Stimulated activated CD8-positive, alpha-beta memory T cell treated with anti-CD3 and anti-CD28 coated beads, Interleukin-7, amount 100 ng/mL, for 48 hours (primary cell): ENCODE measurements at regions not wholly inside any gene's neighbourhood (a gene's known extent, or its start where the extent isn't known, plus 50 kb on each side); places are given as distances from the start of the nearest gene placed in this dataset.
A peak's percentile ranks its signal among the peaks of the same experiment; 100 is the strongest.

Source experiments
- DNase-seq, 2 donors: peaks; one replicate each; pipeline ENCODE4 v3.0.0-alpha.2; 2020; ENCODE audit warnings: low read depth in 1 of 2; ENCODE audit errors: extremely low read depth in 1 of 2

GRCh38 chr7:45446195-45446944 lies 127.8 kb upstream of the ADCY1 start:
- DNase-seq = peak in 1 of 2 donors; percentile 3

DNA sequence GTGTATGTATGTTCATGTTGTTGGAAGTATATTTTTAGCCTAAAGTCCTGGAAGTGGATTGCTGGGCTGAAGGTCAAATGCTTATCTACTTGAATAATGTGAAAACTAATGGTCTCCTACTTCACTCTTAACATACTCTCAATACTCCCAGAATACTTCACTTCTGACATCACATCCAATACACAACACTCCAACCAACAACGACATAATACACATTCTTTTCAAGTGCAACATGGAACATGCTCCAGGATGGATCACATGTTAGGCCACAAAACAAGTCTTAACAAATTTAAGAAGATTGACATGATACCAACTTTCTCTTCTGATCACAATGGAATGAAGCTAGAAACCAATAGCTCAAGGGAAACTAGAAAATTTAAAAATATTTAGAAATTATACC lies 126.9 kb upstream of the ADCY1 start:
- DNase-seq = no peak

- DNase-seq = no peak
Observed at GRCh38 chr7:45450571-45451204, 123.5 kb upstream of the ADCY1 start.

- no peak for DNase-seq
Observed at GRCh38 chr7:45451342-45452035, 122.7 kb upstream of the ADCY1 start.

GRCh38 chr7:45454771-45455170 lies 119.4 kb upstream of the ADCY1 start:
- no peak for DNase-seq

DNA sequence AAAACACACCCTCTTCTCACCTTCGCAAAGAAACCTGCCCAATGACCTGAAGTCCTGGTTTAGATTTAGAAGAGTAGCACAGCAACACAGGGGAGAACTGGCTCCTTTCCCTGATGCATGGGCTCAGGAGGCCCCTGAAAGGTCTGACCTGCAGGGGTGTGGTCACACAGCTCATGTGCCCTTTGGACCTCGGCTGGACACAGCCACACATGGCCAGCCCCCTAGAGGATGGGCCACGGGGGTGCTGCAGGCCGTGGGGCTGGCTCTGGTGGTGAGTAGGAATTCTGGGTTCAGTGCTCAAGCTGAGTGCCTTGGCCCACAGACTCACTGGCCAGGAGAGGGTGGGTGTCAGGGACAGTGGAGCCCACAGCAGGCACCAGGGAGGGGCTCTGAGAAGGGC lies 118.5 kb upstream of the ADCY1 start:
- DNase-seq = no peak

GRCh38 chr7:45456105-45456504 lies 118.1 kb upstream of the ADCY1 start:
- DNase-seq = no peak

- DNase-seq = no peak
Observed at GRCh38 chr7:45456747-45457524, 117.2 kb upstream of the ADCY1 start.

DNA sequence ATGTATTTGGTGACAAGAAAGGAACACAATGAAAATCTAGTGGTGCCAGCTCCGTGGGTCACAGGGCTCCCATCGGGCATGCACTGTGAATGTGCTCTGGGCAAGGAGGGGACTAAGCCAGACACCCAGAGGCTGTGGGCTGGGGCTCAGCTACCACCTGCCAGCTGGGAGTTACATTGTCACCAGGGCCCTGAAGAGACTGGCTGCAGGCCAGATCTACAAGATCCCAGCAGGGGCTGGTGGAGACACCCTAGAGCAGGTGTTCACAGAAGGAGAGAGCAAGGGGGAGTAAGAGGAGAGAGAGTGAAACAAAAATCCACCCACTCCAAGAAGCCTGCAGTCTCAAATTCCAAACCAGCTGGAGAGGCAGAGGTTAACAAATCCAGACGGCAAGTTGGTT lies 116.6 kb upstream of the ADCY1 start:
- no peak for DNase-seq

DNA sequence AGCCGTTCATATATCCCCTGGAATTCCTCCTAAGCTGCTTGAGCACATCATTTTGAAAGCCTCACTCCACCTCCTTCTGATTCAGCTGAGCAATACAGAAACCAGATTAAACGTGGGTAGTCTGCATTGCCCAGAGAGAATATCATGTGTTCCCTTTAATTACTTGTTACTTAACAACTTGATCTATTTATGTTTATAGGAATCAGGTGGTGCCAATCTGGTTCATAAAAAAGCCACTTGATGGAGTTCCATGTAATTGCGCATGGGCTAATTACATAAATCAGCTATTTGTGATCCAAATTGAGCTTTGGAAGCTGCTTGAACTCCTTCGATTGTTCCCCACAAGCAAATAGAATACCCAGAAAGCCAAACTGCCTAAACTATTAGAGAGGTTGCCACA lies 114.7 kb upstream of the ADCY1 start:
- no peak for DNase-seq

DNA sequence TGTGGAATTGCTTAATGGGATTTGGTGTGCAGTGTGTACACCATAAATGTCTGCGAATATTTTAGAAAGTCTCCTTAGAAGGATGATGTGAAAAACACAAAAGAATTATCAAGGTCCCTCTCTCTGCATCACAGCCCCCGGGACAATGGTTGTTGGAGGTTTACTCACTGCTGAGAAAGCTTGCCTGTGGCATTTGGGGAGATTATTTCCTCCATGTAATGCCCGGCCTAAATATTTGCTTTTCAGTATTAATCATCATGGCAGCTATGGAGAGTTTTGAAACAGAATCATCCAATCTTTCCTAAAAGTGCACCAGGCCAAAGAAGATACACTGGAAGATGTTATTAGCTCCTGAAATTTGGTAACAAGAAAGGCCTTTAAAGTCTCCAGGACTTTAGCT lies 113.8 kb upstream of the ADCY1 start:
- DNase-seq = no peak

GRCh38 chr7:45461026-45461425 lies 113.1 kb upstream of the ADCY1 start:
- DNase-seq = no peak

DNA sequence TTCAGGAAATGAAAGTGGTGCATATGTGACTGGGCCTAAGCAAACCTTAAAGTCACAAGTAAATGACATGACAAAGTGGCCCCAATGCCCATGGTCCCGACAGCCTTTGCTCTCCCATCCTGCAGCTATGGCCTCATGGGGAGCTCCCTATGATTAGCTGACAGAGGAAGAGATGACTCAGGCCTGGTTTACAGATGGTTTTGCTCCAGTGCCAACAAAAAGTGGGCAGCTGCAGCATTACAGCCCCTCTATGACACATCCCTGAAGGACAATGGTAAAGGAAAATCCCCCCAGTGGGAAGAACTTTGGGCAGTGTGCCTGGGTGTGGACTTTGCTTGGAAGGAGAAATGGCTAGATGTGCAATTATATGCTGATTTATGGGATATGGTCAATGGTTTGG lies 105.1 kb upstream of the ADCY1 start:
- DNase-seq = no peak

DNA sequence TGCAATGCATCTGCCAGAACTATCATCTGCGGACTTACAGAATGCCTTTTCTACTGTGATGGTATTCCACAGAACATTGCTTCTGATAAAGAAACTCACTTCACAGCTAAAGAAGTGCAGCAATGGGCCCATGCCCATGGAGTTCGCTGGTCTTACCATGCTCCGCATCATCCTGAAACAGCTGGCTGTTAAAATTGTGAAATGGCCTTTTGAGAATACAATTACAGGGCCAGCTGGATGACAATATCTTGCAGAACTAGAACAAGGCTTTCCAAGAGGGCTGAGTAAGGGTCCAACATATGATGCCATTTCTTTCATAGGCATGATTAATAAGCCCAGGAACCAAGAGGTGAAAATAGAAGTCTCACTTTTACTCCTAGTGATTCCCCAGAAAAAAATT lies 104.1 kb upstream of the ADCY1 start:
- no peak for DNase-seq

- DNase-seq = no peak
Observed at GRCh38 chr7:45479781-45480180, 94.4 kb upstream of the ADCY1 start.

DNA sequence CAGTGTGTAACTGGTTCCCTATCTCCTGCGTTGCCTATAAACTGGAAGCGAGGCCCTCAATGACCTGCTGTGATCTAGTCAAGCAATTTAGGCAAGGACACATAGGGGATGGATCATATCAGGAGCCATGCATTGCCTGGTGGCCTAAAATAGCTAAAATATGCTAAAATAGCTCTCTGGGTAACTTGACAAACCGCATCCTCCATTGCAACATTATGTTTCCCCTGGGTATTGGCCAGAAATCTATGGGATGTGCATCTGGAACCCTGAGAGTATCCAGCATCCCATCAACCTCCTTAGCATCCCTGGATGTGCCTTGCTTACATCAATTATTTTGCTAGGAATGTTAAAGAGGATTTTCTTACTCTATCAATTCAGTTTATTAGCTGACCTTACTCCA lies 91.7 kb upstream of the ADCY1 start:
- no peak for DNase-seq

DNA sequence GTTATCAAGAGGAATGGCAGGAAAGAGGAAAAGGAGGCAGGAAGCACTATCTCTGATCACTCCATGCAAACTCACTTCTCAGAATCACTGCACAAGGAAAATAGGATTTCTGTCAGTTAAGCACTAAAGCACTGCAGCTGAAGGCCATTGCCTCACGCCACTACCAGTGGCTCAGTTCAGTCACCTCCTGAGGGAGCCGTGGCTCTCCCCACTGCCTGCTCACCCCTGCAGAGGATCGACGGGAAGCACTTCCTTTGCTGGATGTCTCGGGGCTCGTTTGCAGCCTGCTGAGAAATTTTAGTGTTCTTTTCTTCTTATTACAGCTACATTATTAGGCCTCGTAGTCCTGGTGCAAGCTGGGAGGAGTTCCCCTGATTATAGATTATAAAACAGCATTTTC lies 90.1 kb upstream of the ADCY1 start:
- no peak for DNase-seq

DNA sequence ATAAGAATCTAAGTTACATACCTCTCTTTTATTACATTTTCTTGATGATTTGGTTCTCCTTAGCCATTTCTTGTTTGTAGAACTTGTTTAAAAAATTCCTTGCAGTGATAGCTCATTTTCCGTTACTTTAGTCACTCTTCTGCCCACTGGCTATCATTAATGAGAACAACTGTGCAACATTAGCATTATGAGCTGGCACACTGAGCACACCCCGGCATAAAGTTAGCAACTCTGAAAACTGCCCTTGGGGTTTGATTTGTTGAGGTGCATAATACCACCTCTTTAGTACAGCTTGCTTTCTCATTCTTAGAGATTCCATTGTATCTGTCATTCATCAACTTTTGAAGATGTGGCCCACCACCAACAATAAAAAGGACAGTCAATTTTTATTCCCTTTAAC lies 87.6 kb upstream of the ADCY1 start:
- DNase-seq = no peak

DNA sequence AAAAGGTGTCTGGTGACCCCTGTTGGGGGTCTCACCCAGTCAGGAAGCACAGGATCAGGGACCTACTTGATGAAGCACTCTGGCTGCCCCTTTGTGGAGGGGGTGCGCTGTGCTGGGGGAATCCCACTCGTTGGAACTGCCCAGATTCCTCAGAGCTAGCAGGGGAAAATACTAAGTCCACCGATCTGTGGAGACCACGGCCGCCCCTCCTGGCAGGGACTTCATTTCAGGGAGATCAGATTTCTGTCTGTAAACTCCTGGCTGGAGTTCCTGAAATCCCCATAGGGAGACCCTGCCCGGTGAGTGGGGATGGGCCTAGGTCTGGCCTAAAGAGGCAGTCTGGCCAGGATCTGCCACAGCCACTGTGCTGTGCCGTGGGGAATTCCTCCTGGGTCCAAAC lies 79.3 kb upstream of the ADCY1 start:
- DNase-seq = no peak

DNA sequence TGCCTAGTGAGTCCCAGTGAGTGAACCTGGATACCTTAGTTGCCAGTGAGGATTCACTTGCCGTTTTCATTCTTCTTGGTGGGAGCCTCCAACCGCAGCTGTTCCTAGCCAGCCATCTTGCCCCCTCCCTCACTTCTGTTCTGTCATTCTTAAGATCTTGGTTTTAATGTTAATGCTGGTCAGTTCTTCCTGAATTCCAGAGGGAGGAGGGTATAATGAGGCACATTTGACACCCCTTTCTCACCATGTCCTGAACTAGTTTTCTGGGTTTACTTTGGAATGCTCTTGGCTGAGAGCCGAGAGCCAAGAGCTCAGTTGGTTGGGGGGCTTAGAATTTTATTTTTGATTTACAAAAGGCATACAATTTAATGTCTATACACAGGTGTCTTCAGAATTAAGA lies 78.5 kb upstream of the ADCY1 start:
- DNase-seq = no peak

DNA sequence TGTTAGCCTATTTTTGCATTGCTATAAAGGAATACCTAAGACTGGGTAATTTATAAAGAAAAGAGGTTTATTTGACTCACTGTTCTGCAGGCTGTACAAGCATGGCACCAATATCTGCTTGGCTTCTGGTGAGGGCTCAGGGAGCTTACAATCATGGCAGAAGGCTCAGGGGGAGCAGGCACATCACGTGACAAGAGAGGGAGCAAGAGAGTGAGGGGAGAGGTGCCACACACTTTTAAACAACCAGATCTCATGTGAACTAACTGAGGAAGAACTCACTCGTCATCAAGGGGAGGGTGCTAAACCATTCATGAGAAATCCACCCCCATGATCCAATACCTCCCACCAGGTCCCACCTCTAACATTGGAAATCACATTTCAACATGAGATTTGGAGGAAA lies 73.9 kb upstream of the ADCY1 start:
- DNase-seq = no peak
